Tibial nerve (tissue), 4 donors: ENCODE measurements at regions not wholly inside any gene's neighbourhood (a gene's known extent, or its start where the extent isn't known, plus 50 kb on each side); places are given as distances from the start of the nearest gene placed in this dataset.

Experiments used
- DNase-seq, 2 donors: peaks; one replicate each; pipeline ENCODE4 v3.0.0-alpha.2; 2019; ENCODE audit warnings: low spot score in 2 of 2
- H3K27ac ChIP-seq, 4 donors: fragments of 200-600 bp; sonication (generic) in 3 of 4; one replicate each; pipeline ENCODE4 v1.5.1; 2017 to 2019; ENCODE audit warnings: mild to moderate bottlenecking in 1 of 4
- H3K27me3 ChIP-seq, 2 donors: fragments of 200-600 bp; sonication (generic) in 1 of 2; one replicate each; pipeline versions ENCODE4 v1.5.1 to v1.6.0; 2017 to 2019
- H3K36me3 ChIP-seq, 3 donors: fragments of 200-600 bp; sonication (generic); one replicate each; pipeline ENCODE4 v1.5.1; 2018 to 2019
- H3K4me1 ChIP-seq, 4 donors: fragments of 200-600 bp; sonication (generic) in 3 of 4; one replicate each; pipeline ENCODE4 v1.5.1; 2017 to 2019
- H3K4me3 ChIP-seq, 4 donors: fragments of 200-600 bp; sonication (generic) in 3 of 4; one replicate each; pipeline ENCODE4 v1.5.1; 2017 to 2019; ENCODE audit warnings: mild to moderate bottlenecking in 1 of 4, moderate library complexity in 1 of 4
- H3K9me3 ChIP-seq, 4 donors: fragments of 200-600 bp; sonication (generic) in 3 of 4; one replicate each; pipeline ENCODE4 v1.5.1; 2017 to 2019
- EP300 ChIP-seq, 2 donors: sonication (generic); formaldehyde crosslinking; IDR thresholded peaks; one replicate each; pipeline ENCODE4 v1.6.1; 2017; ENCODE audit warnings: antibody characterized with exemption in 2 of 2, mild to moderate bottlenecking in 1 of 2
- POLR2A ChIP-seq, 2 donors: fragments of 450-650 bp; IDR thresholded peaks; one replicate each; pipeline ENCODE4 v1.6.1; 2017; ENCODE audit warnings: antibody characterized with exemption in 2 of 2, mild to moderate bottlenecking in 2 of 2, moderate library complexity in 2 of 2
- WGBS, 2 donors: methylation state at CpG; one replicate each; pipeline ENCODE4 v1.1.5; 2018; 5-methylcytosine and 5-hydroxymethylcytosine counted together
- TF ChIP-seq, protein P1 (sequence below), 5 experiments: fragments of 200-600 bp in 3 of 5; fragments of 450-650 bp in 2 of 5; sonication (generic) in 3 of 5; IDR thresholded peaks; one replicate each; pipeline ENCODE4 v1.5.1; 2016 to 2019; ENCODE audit warnings: antibody characterized with exemption in 5 of 5, mild to moderate bottlenecking in 3 of 5, moderate library complexity in 2 of 5

DNA sequence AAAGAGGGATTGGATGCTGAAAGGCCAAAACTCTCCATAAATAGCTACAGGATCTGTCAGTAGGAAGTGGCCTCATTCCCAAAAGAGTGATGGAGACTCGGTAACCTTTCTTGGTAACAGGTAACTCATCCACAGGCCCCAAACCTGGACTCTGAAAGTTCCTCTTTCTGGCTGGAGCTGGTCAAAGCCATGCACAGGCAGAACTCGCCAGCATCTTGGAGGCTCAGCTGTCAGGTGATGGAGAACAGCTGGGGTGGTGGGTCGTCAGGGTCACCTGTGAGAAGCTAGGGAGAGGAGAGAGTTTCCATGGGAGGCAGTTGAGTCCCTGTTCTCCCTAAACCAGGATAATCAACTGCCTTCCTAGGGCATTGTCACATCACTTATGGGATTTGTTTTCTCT, 354.3 kb upstream of the GATB start:
- DNase-seq: no peak
- 79 to 82% methylated on average over 3 of the region's 3 CpGs for WGBS, 2 donors
- H3K4me1 ChIP-seq: peaks cover 0 to 3% (median 0%) of the 10 kb centered on the region in 4 donors

DNA sequence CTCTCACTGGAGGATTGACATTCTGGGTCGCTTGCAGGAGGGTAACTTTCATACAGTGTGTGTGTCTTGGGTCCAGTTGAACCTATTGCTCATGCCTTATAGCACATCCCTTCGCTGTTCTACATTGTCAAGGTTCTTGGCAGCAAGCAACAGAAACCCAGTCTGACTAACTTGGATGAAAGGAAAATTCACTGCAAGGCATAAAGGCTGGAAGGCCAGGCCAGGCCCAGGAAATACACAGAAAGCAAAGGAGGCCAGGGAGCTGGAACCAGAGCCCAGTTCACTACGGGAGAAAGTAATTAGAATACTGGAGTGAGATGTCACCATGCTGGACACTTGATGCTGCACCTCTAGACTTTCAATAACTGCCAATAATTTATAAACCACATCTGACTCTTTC, 353.8 kb upstream of the GATB start:
- Histone ChIP-seq H3K27ac (no peak overlapping the region), H3K9me3 (no peaks in the 10 kb centered on the region), H3K4me1 (peaks cover 0 to 4% (median 2%) of the 10 kb centered on the region in 4 donors), H3K27me3 (no peaks in the 10 kb centered on the region), H3K36me3 (no peaks in the 10 kb centered on the region), H3K4me3 (no peak overlapping the region)
- TF ChIP-seq POLR2A (IDR thresholded peaks at IDR 0.05) (no peak), EP300 (IDR thresholded peaks at IDR 0.05) (no peak)
- TF ChIP-seq, protein P1, sequence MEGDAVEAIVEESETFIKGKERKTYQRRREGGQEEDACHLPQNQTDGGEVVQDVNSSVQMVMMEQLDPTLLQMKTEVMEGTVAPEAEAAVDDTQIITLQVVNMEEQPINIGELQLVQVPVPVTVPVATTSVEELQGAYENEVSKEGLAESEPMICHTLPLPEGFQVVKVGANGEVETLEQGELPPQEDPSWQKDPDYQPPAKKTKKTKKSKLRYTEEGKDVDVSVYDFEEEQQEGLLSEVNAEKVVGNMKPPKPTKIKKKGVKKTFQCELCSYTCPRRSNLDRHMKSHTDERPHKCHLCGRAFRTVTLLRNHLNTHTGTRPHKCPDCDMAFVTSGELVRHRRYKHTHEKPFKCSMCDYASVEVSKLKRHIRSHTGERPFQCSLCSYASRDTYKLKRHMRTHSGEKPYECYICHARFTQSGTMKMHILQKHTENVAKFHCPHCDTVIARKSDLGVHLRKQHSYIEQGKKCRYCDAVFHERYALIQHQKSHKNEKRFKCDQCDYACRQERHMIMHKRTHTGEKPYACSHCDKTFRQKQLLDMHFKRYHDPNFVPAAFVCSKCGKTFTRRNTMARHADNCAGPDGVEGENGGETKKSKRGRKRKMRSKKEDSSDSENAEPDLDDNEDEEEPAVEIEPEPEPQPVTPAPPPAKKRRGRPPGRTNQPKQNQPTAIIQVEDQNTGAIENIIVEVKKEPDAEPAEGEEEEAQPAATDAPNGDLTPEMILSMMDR (IDR thresholded peaks at IDR 0.05): no peak
- DNase-seq: no peak
- WGBS, 2 donors: 77 to 82% methylated on average over 3 of the region's 3 CpGs

More for the DNA sequence above, 354.3 kb upstream of the GATB start:
- Histone ChIP-seq H3K27me3 (no peaks in the 10 kb centered on the region), H3K9me3 (no peaks in the 10 kb centered on the region), H3K27ac (no peak overlapping the region), H3K4me3 (no peak overlapping the region), H3K36me3 (no peaks in the 10 kb centered on the region)
- TF ChIP-seq EP300 (IDR thresholded peaks at IDR 0.05) (no peak), POLR2A (IDR thresholded peaks at IDR 0.05) (no peak)
- TF ChIP-seq, protein P1 (IDR thresholded peaks at IDR 0.05): no peak

DNA sequence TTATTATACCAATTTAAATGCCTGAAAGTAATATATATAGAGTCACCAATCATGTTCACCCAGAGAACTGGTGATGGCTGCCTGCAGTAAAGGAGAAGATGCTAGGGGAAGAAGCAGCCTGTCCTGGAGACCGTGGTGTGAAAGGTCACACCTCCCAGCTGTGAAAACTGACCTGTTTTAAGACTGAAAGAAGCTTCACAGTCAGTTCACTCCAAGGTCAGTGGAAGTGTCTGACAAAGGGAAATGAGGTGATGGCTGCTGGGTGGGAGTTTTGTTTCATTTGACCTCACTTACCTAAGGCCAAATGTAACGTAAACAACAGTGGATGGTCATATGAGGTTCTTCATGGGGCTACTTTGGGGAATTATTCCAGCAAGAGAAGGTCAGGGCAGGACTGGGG, 352.1 kb upstream of the GATB start:
- DNase-seq: no peak
- no peak overlapping the region for H3K4me3 ChIP-seq
- no peak overlapping the region for H3K27ac ChIP-seq
- 65 to 67% methylated on average over 2 of the region's 2 CpGs for whole genome bisulfite sequencing, 2 donors
- peaks cover 0 to 13% (median 2%) of the 10 kb centered on the region in 4 donors for H3K4me1 ChIP-seq
- H3K9me3 ChIP-seq: no peaks in the 10 kb centered on the region
- no peaks in the 10 kb centered on the region for H3K36me3 ChIP-seq
- TF ChIP-seq EP300 (IDR thresholded peaks at IDR 0.05) (no peak), POLR2A (IDR thresholded peaks at IDR 0.05) (no peak)
- TF ChIP-seq, protein P1 (IDR thresholded peaks at IDR 0.05): no peak
- H3K27me3 ChIP-seq: no peaks in the 10 kb centered on the region

DNA sequence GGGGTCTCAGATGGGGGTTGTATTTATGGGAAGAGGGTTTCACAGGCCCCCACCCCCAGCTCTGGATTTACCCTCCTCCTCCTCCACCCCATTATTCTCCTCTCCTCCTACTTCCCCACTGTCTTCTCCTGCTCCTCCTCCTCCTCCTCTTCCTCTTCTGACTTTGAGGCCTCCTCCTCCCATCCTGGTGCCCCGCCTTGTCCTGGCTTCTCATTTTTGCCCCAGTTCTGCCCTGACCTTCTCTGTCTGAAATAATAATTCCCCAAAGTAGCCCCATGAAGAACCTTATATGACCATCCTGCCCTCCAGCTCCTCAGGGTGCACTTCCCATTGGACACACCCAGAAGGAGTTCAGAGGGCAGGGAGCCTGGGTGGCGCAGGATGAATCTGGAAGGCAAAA, 351.4 kb upstream of the GATB start:
- WGBS, 2 donors: 87 to 93% methylated on average over 2 of the region's 2 CpGs
- H3K27ac ChIP-seq: no peak overlapping the region
- TF ChIP-seq EP300 (IDR thresholded peaks at IDR 0.05) (no peak), POLR2A (IDR thresholded peaks at IDR 0.05) (no peak)
- TF ChIP-seq, protein P1 (IDR thresholded peaks at IDR 0.05): no peak
- peaks cover 0 to 19% (median 2%) of the 10 kb centered on the region in 4 donors for H3K4me1 ChIP-seq
- H3K9me3 ChIP-seq: no peaks in the 10 kb centered on the region
- no peaks in the 10 kb centered on the region for H3K36me3 ChIP-seq
- H3K27me3 ChIP-seq: no peaks in the 10 kb centered on the region
- no peak for DNase-seq
- H3K4me3 ChIP-seq: no peak overlapping the region

DNA sequence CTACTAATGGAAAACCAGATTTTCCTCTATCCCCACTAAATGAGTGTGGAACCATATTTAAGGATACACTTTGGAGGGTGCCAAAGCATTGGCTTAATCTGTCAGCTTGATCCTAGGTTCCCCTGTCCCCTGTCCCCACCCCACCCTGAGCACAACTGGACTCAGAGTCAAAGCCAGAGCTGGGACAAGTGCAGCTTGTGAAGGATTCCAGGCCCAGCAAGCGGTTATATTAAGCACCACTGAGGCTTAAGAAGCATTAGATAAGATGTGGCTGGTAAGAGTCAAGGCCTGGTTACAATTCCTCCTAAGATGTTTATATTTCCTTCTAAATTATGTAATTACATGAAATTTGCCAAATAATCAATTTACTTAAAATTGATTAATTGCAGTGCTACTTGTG, 350.0 kb upstream of the GATB start:
- H3K27me3 ChIP-seq: no peaks in the 10 kb centered on the region
- H3K4me1 ChIP-seq: peaks cover 0 to 33% (median 8%) of the 10 kb centered on the region in 4 donors

More for the DNA sequence above, 350.0 kb upstream of the GATB start:
- Histone ChIP-seq H3K36me3 (no peaks in the 10 kb centered on the region), H3K9me3 (no peaks in the 10 kb centered on the region), H3K27ac (no peak overlapping the region), H3K4me3 (no peak overlapping the region)
- DNase-seq: no peak
- TF ChIP-seq EP300 (IDR thresholded peaks at IDR 0.05) (no peak), POLR2A (IDR thresholded peaks at IDR 0.05) (no peak)
- TF ChIP-seq, protein P1 (IDR thresholded peaks at IDR 0.05): no peak
- 90 to 95% methylated on average over 1 of the region's 1 CpG for WGBS, 2 donors
